Esophagus muscularis mucosa (tissue), 3 donors: ENCODE measurements at regions not wholly inside any gene's neighbourhood (a gene's known extent, or its start where the extent isn't known, plus 50 kb on each side); places are given as distances from the start of the nearest gene placed in this dataset.

Experiments
- POLR2A ChIP-seq: fragments of 450-650 bp; IDR thresholded peaks from one replicate; pipeline ENCODE4 v1.6.1; 2017; ENCODE audit warnings: antibody characterized with exemption, moderate library complexity, mild to moderate bottlenecking, low read depth
- POLR2AphosphoS5 ChIP-seq, 2 donors: sonication (generic); formaldehyde crosslinking; IDR thresholded peaks; one replicate each; pipeline ENCODE4 v1.6.1; 2017; ENCODE audit warnings: antibody characterized with exemption in 2 of 2
- TF ChIP-seq, protein P1 (sequence below), 3 experiments: fragments of 200-600 bp in 2 of 3; fragments of 450-650 bp in 1 of 3; sonication (generic) in 2 of 3; IDR thresholded peaks; one replicate each; pipeline ENCODE4 v1.5.1; 2017 to 2019; ENCODE audit warnings: antibody characterized with exemption in 3 of 3, mild to moderate bottlenecking in 2 of 3, moderate library complexity in 1 of 3

DNA sequence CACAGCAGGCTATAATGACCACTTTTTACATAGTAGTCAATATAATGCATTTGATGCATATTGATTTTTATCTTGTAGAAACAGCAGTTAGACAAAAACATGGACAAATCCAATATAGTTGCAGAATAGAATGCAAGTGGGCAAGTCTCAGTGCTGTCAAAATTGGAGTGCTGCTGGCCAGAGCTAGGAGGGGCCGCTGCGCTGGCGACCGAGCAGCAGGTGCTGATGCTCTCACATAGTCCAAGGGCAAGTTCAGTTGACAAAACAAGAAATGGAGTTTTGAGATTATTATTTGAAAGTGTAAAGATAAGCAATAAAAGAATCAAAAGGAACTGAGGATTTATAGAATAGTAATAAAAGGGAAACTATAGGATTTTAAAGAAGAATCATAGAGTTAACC, 60.6 kb upstream of the CDK20 start:
- TF ChIP-seq, protein P1, sequence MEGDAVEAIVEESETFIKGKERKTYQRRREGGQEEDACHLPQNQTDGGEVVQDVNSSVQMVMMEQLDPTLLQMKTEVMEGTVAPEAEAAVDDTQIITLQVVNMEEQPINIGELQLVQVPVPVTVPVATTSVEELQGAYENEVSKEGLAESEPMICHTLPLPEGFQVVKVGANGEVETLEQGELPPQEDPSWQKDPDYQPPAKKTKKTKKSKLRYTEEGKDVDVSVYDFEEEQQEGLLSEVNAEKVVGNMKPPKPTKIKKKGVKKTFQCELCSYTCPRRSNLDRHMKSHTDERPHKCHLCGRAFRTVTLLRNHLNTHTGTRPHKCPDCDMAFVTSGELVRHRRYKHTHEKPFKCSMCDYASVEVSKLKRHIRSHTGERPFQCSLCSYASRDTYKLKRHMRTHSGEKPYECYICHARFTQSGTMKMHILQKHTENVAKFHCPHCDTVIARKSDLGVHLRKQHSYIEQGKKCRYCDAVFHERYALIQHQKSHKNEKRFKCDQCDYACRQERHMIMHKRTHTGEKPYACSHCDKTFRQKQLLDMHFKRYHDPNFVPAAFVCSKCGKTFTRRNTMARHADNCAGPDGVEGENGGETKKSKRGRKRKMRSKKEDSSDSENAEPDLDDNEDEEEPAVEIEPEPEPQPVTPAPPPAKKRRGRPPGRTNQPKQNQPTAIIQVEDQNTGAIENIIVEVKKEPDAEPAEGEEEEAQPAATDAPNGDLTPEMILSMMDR (IDR thresholded peaks at IDR 0.05): no peak
- TF ChIP-seq POLR2A (no peak), POLR2AphosphoS5 (IDR thresholded peaks at IDR 0.05) (no peak)
